Adrenal gland (tissue), 5 donors: ENCODE measurements at regions not wholly inside any gene's neighbourhood (a gene's known extent, or its start where the extent isn't known, plus 50 kb on each side); places are given as distances from the start of the nearest gene placed in this dataset.

ENCODE experiments used
- POLR2A ChIP-seq, 2 donors: fragments of 450-650 bp; IDR thresholded peaks; one replicate each; pipeline ENCODE4 v1.6.1; 2017; ENCODE audit warnings: antibody characterized with exemption in 2 of 2, mild to moderate bottlenecking in 2 of 2, moderate library complexity in 1 of 2
- TF ChIP-seq, protein P1 (sequence below), 6 experiments: fragments of 450-650 bp in 4 of 6; fragments of 200-600 bp in 2 of 6; sonication (generic) in 1 of 6; IDR thresholded peaks; 1 replicate in 5 of 6; 2 replicates in 1 of 6; pipeline versions ENCODE4 v1.5.1 to v1.8.0; 2016 to 2021; ENCODE audit warnings: antibody characterized with exemption in 6 of 6, mild to moderate bottlenecking in 2 of 6, moderate library complexity in 1 of 6
- donor health status: DM: no; HTN: no; CAD: no.

DNA sequence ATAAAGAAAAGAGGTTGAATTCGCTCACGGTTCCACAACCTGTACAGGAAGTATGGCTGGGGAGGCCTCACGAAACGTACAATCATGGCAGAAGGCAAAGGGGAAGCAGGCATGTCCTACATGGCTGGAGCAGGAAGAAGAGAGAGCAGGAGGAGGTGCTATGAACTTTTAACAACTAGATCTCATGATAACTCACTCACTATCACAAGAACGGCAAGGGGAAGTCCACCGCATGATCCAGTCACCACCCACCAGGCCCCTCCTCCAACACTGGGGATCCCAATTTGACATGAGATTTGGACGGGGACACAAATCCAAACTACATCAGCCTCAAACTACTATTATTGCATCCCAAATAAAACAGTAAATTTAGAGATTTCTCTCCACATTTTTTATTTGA is 53.6 kb upstream of the CST7 start:
- TF ChIP-seq, protein P1, sequence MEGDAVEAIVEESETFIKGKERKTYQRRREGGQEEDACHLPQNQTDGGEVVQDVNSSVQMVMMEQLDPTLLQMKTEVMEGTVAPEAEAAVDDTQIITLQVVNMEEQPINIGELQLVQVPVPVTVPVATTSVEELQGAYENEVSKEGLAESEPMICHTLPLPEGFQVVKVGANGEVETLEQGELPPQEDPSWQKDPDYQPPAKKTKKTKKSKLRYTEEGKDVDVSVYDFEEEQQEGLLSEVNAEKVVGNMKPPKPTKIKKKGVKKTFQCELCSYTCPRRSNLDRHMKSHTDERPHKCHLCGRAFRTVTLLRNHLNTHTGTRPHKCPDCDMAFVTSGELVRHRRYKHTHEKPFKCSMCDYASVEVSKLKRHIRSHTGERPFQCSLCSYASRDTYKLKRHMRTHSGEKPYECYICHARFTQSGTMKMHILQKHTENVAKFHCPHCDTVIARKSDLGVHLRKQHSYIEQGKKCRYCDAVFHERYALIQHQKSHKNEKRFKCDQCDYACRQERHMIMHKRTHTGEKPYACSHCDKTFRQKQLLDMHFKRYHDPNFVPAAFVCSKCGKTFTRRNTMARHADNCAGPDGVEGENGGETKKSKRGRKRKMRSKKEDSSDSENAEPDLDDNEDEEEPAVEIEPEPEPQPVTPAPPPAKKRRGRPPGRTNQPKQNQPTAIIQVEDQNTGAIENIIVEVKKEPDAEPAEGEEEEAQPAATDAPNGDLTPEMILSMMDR (IDR thresholded peaks at IDR 0.05) = no peak
- TF ChIP-seq POLR2A (IDR thresholded peaks at IDR 0.05) = no peak
